Fibroblast of lung (primary cell): ENCODE measurements at regions not wholly inside any gene's neighbourhood (a gene's known extent, or its start where the extent isn't known, plus 50 kb on each side); places are given as distances from the start of the nearest gene placed in this dataset.

Experiments
- DNase-seq, 2 donors: peaks; one replicate each; pipeline versions ENCODE4 v3.0.0 to v3.0.0-alpha.2; 2010; ENCODE audit warnings: low read depth in 2 of 2
- H2AFZ ChIP-seq: 2 replicates; pipeline ENCODE4 v1.5.1; 2012; ENCODE audit warnings: low read length, control low read depth, inconsistent platforms
- H3K27ac ChIP-seq: 2 replicates; pipeline ENCODE4 v1.5.1; 2011; ENCODE audit warnings: low read length, control low read depth; ENCODE audit not compliant: insufficient read depth
- H3K27me3 ChIP-seq: 2 replicates; pipeline ENCODE4 v1.5.1; 2011; ENCODE audit warnings: mild to moderate bottlenecking, low read length; ENCODE audit not compliant: control insufficient read depth, insufficient read depth
- H3K36me3 ChIP-seq: 2 replicates; pipeline ENCODE4 v1.5.1; 2011; ENCODE audit warnings: low read length; ENCODE audit not compliant: control insufficient read depth, insufficient read depth
- H3K4me1 ChIP-seq: 2 replicates; pipeline ENCODE4 v1.5.1; 2011; ENCODE audit warnings: low read length; ENCODE audit not compliant: control insufficient read depth, insufficient read depth; ENCODE audit errors: extremely low read depth
- H3K4me2 ChIP-seq: 2 replicates; pipeline ENCODE4 v1.5.1; 2011; ENCODE audit warnings: low read length, control low read depth; ENCODE audit not compliant: insufficient read depth; ENCODE audit errors: extremely low read depth
- H3K4me3 ChIP-seq, 4 experiments: fragments of 200-600 bp in 1 of 4; sonication (generic) in 1 of 4; replicated peaks in 1 of 4; 2 replicates each; pipeline ENCODE4 v1.5.1; 2011 to 2016; ENCODE audit warnings: low read length in 4 of 4, low read depth in 3 of 4, mild to moderate bottlenecking in 3 of 4, control low read depth in 2 of 4, inconsistent platforms in 1 of 4, mixed read lengths in 1 of 4; ENCODE audit not compliant: insufficient read depth in 1 of 4; ENCODE audit errors: control extremely low read depth in 1 of 4
- H3K79me2 ChIP-seq: 2 replicates; pipeline ENCODE4 v1.5.1; 2012; ENCODE audit warnings: mild to moderate bottlenecking, low read length, inconsistent platforms; ENCODE audit not compliant: control insufficient read depth, insufficient read depth
- H3K9ac ChIP-seq: 2 replicates; pipeline ENCODE4 v1.5.1; 2011; ENCODE audit warnings: mild to moderate bottlenecking, low read length, control low read depth; ENCODE audit not compliant: insufficient read depth
- H3K9me3 ChIP-seq: 2 replicates; pipeline ENCODE4 v1.5.1; 2012; ENCODE audit warnings: low read depth, low read length; ENCODE audit not compliant: control insufficient read depth, insufficient read depth
- H4K20me1 ChIP-seq: 2 replicates; pipeline ENCODE4 v1.5.1; 2011; ENCODE audit warnings: low read length; ENCODE audit not compliant: control insufficient read depth, insufficient read depth; ENCODE audit errors: extremely low read depth
- CTCF ChIP-seq, 2 donors: IDR thresholded peaks in 1 of 2; conservative IDR thresholded peaks in 1 of 2; 1 replicate in 1 of 2; 2 replicates in 1 of 2; pipeline ENCODE4 v1.5.1; 2011 to 2012; ENCODE audit warnings: low read length in 2 of 2, control low read depth in 1 of 2, inconsistent platforms in 1 of 2, low read depth in 1 of 2, mild to moderate bottlenecking in 1 of 2
- EZH2 ChIP-seq: IDR thresholded peaks from 2 replicates; pipeline ENCODE4 v1.5.1; 2012; ENCODE audit warnings: low read length, control low read depth, mild to moderate bottlenecking; ENCODE audit errors: missing control alignments

DNA sequence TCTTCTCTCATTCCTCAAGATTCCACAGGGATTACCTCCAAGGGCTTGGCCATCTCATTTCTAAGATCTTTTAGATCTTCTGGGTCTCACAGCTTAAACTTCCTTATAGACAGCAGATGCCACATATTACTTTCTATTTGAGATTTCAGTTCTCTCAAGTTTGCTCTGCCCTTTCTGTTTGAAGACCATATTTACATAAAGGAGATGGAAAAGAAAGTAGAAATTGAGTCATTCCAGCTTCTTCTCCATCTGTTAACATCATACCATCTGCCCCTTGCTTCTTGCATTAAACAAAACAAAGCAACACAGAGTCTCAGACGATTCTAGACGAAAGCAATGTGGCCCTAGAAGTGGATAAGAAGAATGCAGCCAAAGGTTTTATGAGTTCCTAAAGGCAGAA lies 203.4 kb downstream of the TTLL2 start:
- H3K4me2 ChIP-seq: no peak overlapping the region
- no peaks in the 10 kb centered on the region for H3K4me1 ChIP-seq
- H3K36me3 ChIP-seq: no peaks in the 10 kb centered on the region
- TF ChIP-seq EZH2 (no peak), CTCF (conservative IDR thresholded peaks at IDR 0.05 in 1 of 2, IDR thresholded peaks at IDR 0.05 in 1 of 2; ENCODE audit: low read depth in 1 of 2, low read length in 2 of 2) (no peak)
- no peak overlapping the region for H3K9ac ChIP-seq
- H3K9me3 ChIP-seq: no peaks in the 10 kb centered on the region
- no peak overlapping the region for H3K27ac ChIP-seq
- H2AFZ ChIP-seq: no peak overlapping the region
- no peaks in the 10 kb centered on the region for H3K27me3 ChIP-seq
- H3K4me3 ChIP-seq: no peak overlapping the region
- no peaks in the 10 kb centered on the region for H3K79me2 ChIP-seq
- DNase-seq: no peak
- H4K20me1 ChIP-seq: no peaks in the 10 kb centered on the region

GRCh38 chr6:167528976-167529375 lies 204.1 kb downstream of the TTLL2 start:
- Histone ChIP-seq H3K79me2 (no peaks in the 10 kb centered on the region), H4K20me1 (no peaks in the 10 kb centered on the region), H3K9me3 (no peaks in the 10 kb centered on the region), H3K4me2 (no peak overlapping the region), H2AFZ (no peak overlapping the region), H3K27me3 (no peaks in the 10 kb centered on the region), H3K36me3 (no peaks in the 10 kb centered on the region), H3K4me1 (no peaks in the 10 kb centered on the region), H3K9ac (no peak overlapping the region), H3K27ac (no peak overlapping the region), H3K4me3 (no peak overlapping the region)
- DNase-seq: no peak
- TF ChIP-seq EZH2: no peak
- TF ChIP-seq CTCF (conservative IDR thresholded peaks at IDR 0.05 in 1 of 2, IDR thresholded peaks at IDR 0.05 in 1 of 2; ENCODE audit: low read depth in 1 of 2, low read length in 2 of 2): no peak

DNA sequence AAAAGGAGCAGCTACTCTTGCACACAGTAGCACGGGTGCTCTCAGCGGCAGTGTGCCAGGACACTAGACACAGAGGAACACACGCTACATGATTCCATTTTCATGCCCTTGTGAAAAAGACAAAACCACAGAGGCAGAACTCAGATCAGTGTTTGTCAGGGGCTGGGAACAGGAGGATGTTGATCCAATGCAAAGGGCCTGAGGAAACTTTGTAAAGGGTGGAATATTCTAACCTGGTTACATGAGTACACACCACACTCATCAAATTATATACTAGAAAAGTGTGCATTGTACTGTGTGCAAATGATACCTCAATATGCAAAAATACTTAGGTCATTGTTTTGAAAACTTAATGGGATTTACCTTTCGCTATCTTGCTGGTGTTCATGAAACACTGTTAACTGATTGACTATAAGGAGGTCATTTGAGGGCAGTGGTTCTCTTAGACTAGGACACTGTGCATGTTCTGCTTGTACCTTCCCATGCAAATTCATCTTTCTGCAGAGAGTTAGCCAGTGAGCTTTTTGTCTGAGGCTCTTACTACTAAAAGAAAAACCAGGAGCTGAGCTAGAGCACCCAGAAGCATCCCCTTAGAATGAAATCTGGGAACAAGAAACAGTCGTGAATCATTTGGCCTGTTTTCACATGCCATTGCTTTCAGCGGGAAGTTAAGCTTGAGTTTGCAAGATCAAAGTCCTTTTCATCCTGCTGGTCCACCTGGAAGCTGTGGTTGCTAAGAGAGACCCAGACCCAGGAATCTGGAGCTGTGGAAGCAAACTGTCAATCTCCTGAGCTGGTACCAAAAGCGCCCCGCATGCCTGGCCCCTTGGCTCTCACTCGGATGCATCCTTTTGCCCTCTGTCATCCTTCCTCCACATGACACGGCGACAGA lies 204.8 kb downstream of the TTLL2 start:
- DNase-seq: no peak
- no peaks in the 10 kb centered on the region for H3K9me3 ChIP-seq
- H3K36me3 ChIP-seq: no peaks in the 10 kb centered on the region
- no peak overlapping the region for H2AFZ ChIP-seq
- H3K27ac ChIP-seq: no peak overlapping the region
- H3K4me3 ChIP-seq: no peak overlapping the region
- TF ChIP-seq EZH2: no peak
- TF ChIP-seq CTCF (conservative IDR thresholded peaks at IDR 0.05 in 1 of 2, IDR thresholded peaks at IDR 0.05 in 1 of 2; ENCODE audit: low read depth in 1 of 2, low read length in 2 of 2): no peak
- H3K27me3 ChIP-seq: no peaks in the 10 kb centered on the region
- no peak overlapping the region for H3K4me2 ChIP-seq
- no peaks in the 10 kb centered on the region for H3K4me1 ChIP-seq
- no peaks in the 10 kb centered on the region for H3K79me2 ChIP-seq
- no peak overlapping the region for H3K9ac ChIP-seq
- H4K20me1 ChIP-seq: no peaks in the 10 kb centered on the region
